GM23338 (cell line): ENCODE measurements at regions not wholly inside any gene's neighbourhood (a gene's known extent, or its start where the extent isn't known, plus 50 kb on each side); places are given as distances from the start of the nearest gene placed in this dataset.

Experiments
- EZH2 ChIP-seq: fragments of 200-600 bp; sonication (generic); IDR thresholded peaks from one replicate; pipeline ENCODE4 v1.8.0; 2017; ENCODE audit warnings: antibody characterized with exemption, mild to moderate bottlenecking, low read depth; ENCODE audit not compliant: unreplicated experiment
- TF ChIP-seq, protein P1 (sequence below): IDR thresholded peaks from one replicate; pipeline ENCODE4 v1.6.1; 2018; ENCODE audit warnings: antibody characterized with exemption; ENCODE audit not compliant: unreplicated experiment

DNA sequence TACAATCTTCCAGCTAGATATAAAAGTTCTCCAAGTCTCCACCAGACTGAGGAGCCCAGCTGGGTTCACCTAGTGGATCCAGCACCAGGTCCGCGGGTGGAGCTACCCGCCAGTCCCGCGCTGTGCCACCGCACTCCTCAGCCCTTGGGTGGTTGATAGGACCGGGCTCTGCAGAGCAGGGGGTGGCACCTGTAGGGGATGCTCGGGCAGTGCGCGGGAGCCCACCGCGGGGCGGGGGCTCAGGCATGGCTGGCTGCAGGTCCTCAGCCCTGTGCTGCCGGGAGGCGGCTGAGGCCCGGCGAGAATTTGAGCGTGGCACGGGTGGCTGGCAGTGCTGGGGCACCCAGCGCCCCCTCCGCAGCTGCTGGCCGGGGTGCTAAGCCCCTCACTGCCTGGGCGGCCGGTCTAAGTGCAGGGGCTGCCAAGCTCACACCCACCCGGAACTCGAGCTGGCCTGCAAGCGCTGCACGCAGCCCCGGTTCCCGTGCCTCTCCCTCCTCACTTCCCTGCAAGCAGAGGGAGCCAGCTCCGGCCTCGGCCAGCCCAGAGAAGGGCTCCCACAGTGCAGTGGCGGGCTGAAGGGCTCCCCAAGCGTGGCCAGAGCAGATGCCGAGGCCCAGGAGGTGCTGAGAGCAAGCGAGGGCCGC, 542.8 kb upstream of the PCDH9 start:
- no peak for TF ChIP-seq EZH2
- TF ChIP-seq, protein P1, sequence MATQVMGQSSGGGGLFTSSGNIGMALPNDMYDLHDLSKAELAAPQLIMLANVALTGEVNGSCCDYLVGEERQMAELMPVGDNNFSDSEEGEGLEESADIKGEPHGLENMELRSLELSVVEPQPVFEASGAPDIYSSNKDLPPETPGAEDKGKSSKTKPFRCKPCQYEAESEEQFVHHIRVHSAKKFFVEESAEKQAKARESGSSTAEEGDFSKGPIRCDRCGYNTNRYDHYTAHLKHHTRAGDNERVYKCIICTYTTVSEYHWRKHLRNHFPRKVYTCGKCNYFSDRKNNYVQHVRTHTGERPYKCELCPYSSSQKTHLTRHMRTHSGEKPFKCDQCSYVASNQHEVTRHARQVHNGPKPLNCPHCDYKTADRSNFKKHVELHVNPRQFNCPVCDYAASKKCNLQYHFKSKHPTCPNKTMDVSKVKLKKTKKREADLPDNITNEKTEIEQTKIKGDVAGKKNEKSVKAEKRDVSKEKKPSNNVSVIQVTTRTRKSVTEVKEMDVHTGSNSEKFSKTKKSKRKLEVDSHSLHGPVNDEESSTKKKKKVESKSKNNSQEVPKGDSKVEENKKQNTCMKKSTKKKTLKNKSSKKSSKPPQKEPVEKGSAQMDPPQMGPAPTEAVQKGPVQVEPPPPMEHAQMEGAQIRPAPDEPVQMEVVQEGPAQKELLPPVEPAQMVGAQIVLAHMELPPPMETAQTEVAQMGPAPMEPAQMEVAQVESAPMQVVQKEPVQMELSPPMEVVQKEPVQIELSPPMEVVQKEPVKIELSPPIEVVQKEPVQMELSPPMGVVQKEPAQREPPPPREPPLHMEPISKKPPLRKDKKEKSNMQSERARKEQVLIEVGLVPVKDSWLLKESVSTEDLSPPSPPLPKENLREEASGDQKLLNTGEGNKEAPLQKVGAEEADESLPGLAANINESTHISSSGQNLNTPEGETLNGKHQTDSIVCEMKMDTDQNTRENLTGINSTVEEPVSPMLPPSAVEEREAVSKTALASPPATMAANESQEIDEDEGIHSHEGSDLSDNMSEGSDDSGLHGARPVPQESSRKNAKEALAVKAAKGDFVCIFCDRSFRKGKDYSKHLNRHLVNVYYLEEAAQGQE, result no peak
